ENCODE measurements at regions not wholly inside any gene's neighbourhood (a gene's known extent, or its start where the extent isn't known, plus 50 kb on each side); places are given as distances from the start of the nearest gene placed in this dataset.

DNA sequence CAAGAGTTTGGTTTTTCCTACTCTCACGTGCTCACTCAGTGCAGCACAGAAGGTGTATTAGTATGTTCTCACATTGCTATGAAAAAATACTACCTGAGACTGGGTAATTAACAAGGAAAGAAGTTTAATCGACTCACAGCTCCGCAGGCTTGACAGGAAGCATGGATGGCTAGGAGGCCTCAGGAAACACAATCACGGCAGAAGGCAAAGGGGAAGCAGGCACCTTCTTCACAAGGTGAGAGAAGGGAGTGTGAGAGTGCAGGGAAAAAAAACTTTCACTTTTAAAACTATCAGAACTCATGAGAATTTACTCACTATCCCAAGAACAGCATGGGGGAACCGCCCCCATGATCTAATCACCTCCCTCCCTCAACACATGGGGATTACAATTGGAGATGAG is 185.8 kb upstream of the TMPO start:
- no peak for TF ChIP-seq EZH2 (IDR thresholded peaks at IDR 0.05)
- no peak for TF ChIP-seq POLR2AphosphoS5 (IDR thresholded peaks at IDR 0.05; ENCODE audit: borderline replicate concordance, low read depth, low read length)

All from SK-N-MC (cell line).